Trophoblast cell (in vitro differentiated cells and primary cell): ENCODE measurements at regions not wholly inside any gene's neighbourhood (a gene's known extent, or its start where the extent isn't known, plus 50 kb on each side); places are given as distances from the start of the nearest gene placed in this dataset.

ENCODE experiments used
- DNase-seq, 2 donors: peaks; one replicate each; pipeline ENCODE4 v3.0.0-alpha.2; 2016
- H2AFZ ChIP-seq: 2 replicates; pipeline ENCODE4 v1.6.1; 2013; ENCODE audit warnings: low read length, moderate library complexity, mild to moderate bottlenecking; ENCODE audit not compliant: insufficient read depth, poor library complexity
- H2AK5ac ChIP-seq: 2 replicates; pipeline ENCODE4 v1.6.1; 2013; ENCODE audit warnings: mild to moderate bottlenecking, low read length
- H2BK120ac ChIP-seq: 2 replicates; pipeline ENCODE4 v1.6.1; 2013; ENCODE audit warnings: low read length, mild to moderate bottlenecking, moderate library complexity; ENCODE audit not compliant: insufficient read depth, poor library complexity
- H2BK12ac ChIP-seq: 2 replicates; pipeline ENCODE4 v1.6.1; 2013; ENCODE audit warnings: mild to moderate bottlenecking, low read length, moderate library complexity
- H2BK5ac ChIP-seq: 2 replicates; pipeline ENCODE4 v1.6.1; 2013; ENCODE audit warnings: low read length, low read depth, moderate library complexity, mild to moderate bottlenecking; ENCODE audit not compliant: poor library complexity
- H3K14ac ChIP-seq: 2 replicates; pipeline ENCODE4 v1.6.1; 2013; ENCODE audit warnings: mild to moderate bottlenecking, low read length
- H3K18ac ChIP-seq: 2 replicates; pipeline ENCODE4 v1.6.1; 2013; ENCODE audit warnings: mild to moderate bottlenecking, low read length
- H3K23ac ChIP-seq: 2 replicates; pipeline ENCODE4 v1.6.1; 2013; ENCODE audit warnings: low read length
- H3K27ac ChIP-seq: 2 replicates; pipeline ENCODE4 v1.5.1; 2013; ENCODE audit warnings: low read depth, mild to moderate bottlenecking, inconsistent platforms, low read length, moderate library complexity
- H3K27me3 ChIP-seq: 2 replicates; pipeline ENCODE4 v1.6.1; 2013; ENCODE audit warnings: inconsistent platforms, mild to moderate bottlenecking, low read length, moderate library complexity; ENCODE audit not compliant: insufficient read depth
- H3K36me3 ChIP-seq, 2 experiments: 1 replicate in 1 of 2; 2 replicates in 1 of 2; pipeline ENCODE4 v1.6.1; 2013; ENCODE audit warnings: low read length in 2 of 2, mild to moderate bottlenecking in 2 of 2, moderate library complexity in 1 of 2; ENCODE audit not compliant: insufficient read depth in 2 of 2, control insufficient read depth in 1 of 2
- H3K4ac ChIP-seq: 2 replicates; pipeline ENCODE4 v1.6.1; 2013; ENCODE audit warnings: low read depth, mild to moderate bottlenecking, low read length, moderate library complexity
- H3K4me1 ChIP-seq, 2 experiments: 1 replicate in 1 of 2; 2 replicates in 1 of 2; pipeline ENCODE4 v1.6.1; 2013; ENCODE audit warnings: low read length in 2 of 2, mild to moderate bottlenecking in 2 of 2, moderate library complexity in 1 of 2; ENCODE audit not compliant: insufficient read depth in 2 of 2, control insufficient read depth in 1 of 2
- H3K4me2 ChIP-seq: 2 replicates; pipeline ENCODE4 v1.6.1; 2013; ENCODE audit warnings: inconsistent platforms, mild to moderate bottlenecking, low read length, moderate library complexity
- H3K4me3 ChIP-seq: 2 replicates; pipeline ENCODE4 v1.5.1; 2013; ENCODE audit warnings: mild to moderate bottlenecking, low read depth, low read length, inconsistent platforms
- H3K79me1 ChIP-seq: one replicate; pipeline ENCODE4 v1.6.1; 2013; ENCODE audit warnings: low read length
- H3K79me2 ChIP-seq: 2 replicates; pipeline ENCODE4 v1.6.1; 2013; ENCODE audit warnings: low read length, mild to moderate bottlenecking; ENCODE audit not compliant: control insufficient read depth, insufficient read depth, poor library complexity
- H3K9ac ChIP-seq: 2 replicates; pipeline ENCODE4 v1.6.1; 2013; ENCODE audit warnings: mild to moderate bottlenecking, low read length
- H3K9me3 ChIP-seq: 2 replicates; pipeline ENCODE4 v1.6.1; 2013; ENCODE audit warnings: low read depth, mild to moderate bottlenecking, control low read depth, inconsistent platforms, low read length; ENCODE audit not compliant: insufficient read depth
- H4K12ac ChIP-seq: 2 replicates; pipeline ENCODE4 v1.6.1; 2013; ENCODE audit warnings: low read depth, mild to moderate bottlenecking, low read length, moderate library complexity
- H4K8ac ChIP-seq: 2 replicates; pipeline ENCODE4 v1.6.1; 2013; ENCODE audit warnings: low read depth, mild to moderate bottlenecking, low read length, moderate library complexity
- H4K91ac ChIP-seq: one replicate; pipeline ENCODE4 v1.6.1; 2013; ENCODE audit warnings: low read depth, mild to moderate bottlenecking, low read length, moderate library complexity
- WGBS: extraction: QIAGEN DNeasy Blood & Tissue Kit; methylation state at CpG from one replicate; pipeline ENCODE4 v1.1.7; 2013; ENCODE audit warnings: missing lambda C conversion rate; ENCODE audit not compliant: insufficient read length, insufficient coverage; ENCODE audit errors: extremely low coverage; 5-methylcytosine and 5-hydroxymethylcytosine counted together

GRCh38 chrX:88660836-88661235, 86.2 kb upstream of the CPXCR1 start:
- no peak for DNase-seq
- Histone ChIP-seq H3K4ac (no peak overlapping the region), H2BK12ac (no peak overlapping the region), H4K8ac (no peak overlapping the region), H3K27me3 (no peaks in the 10 kb centered on the region), H2AK5ac (no peak overlapping the region), H3K4me3 (no peak overlapping the region), H3K9ac (no peak overlapping the region), H3K36me3 (no peaks in the 10 kb centered on the region), H3K23ac (no peak overlapping the region), H4K12ac (no peak overlapping the region), H3K27ac (no peak overlapping the region), H3K79me2 (no peaks in the 10 kb centered on the region), H2BK120ac (no peak overlapping the region), H3K18ac (no peak overlapping the region), H3K9me3 (no peaks in the 10 kb centered on the region), H3K79me1 (no peaks in the 10 kb centered on the region), H3K14ac (no peak overlapping the region), H2BK5ac (no peak overlapping the region), H4K91ac (no peak overlapping the region), H2AFZ (no peak overlapping the region), H3K4me1 (no peaks in the 10 kb centered on the region), H3K4me2 (no peak overlapping the region)
- WGBS, result no CpG with 5 or more reads among the region's 1 CpG

GRCh38 chrX:88672261-88672660, 74.8 kb upstream of the CPXCR1 start:
- Histone ChIP-seq H3K14ac (no peak overlapping the region), H3K9me3 (no peaks in the 10 kb centered on the region), H3K23ac (no peak overlapping the region), H2BK12ac (no peak overlapping the region), H3K36me3 (no peaks in the 10 kb centered on the region), H3K4me1 (no peaks in the 10 kb centered on the region), H4K12ac (no peak overlapping the region), H2BK5ac (no peak overlapping the region), H2BK120ac (no peak overlapping the region), H3K4ac (no peak overlapping the region), H3K27ac (no peak overlapping the region), H4K8ac (no peak overlapping the region), H3K79me2 (no peaks in the 10 kb centered on the region), H3K18ac (no peak overlapping the region), H4K91ac (no peak overlapping the region), H3K79me1 (no peaks in the 10 kb centered on the region), H2AFZ (no peak overlapping the region), H3K4me2 (no peak overlapping the region), H2AK5ac (no peak overlapping the region), H3K27me3 (no peaks in the 10 kb centered on the region), H3K9ac (no peak overlapping the region), H3K4me3 (no peak overlapping the region)
- no peak for DNase-seq
- no CpG with 5 or more reads among the region's 4 CpGs for WGBS
